Tibial nerve (tissue), 4 donors: ENCODE measurements at regions not wholly inside any gene's neighbourhood (a gene's known extent, or its start where the extent isn't known, plus 50 kb on each side); places are given as distances from the start of the nearest gene placed in this dataset.

Source experiments
- EP300 ChIP-seq, 2 donors: sonication (generic); formaldehyde crosslinking; IDR thresholded peaks; one replicate each; pipeline ENCODE4 v1.6.1; 2017; ENCODE audit warnings: antibody characterized with exemption in 2 of 2, mild to moderate bottlenecking in 1 of 2
- TF ChIP-seq, protein P1 (sequence below), 5 experiments: fragments of 200-600 bp in 3 of 5; fragments of 450-650 bp in 2 of 5; sonication (generic) in 3 of 5; IDR thresholded peaks; one replicate each; pipeline ENCODE4 v1.5.1; 2016 to 2019; ENCODE audit warnings: antibody characterized with exemption in 5 of 5, mild to moderate bottlenecking in 3 of 5, moderate library complexity in 2 of 5

DNA sequence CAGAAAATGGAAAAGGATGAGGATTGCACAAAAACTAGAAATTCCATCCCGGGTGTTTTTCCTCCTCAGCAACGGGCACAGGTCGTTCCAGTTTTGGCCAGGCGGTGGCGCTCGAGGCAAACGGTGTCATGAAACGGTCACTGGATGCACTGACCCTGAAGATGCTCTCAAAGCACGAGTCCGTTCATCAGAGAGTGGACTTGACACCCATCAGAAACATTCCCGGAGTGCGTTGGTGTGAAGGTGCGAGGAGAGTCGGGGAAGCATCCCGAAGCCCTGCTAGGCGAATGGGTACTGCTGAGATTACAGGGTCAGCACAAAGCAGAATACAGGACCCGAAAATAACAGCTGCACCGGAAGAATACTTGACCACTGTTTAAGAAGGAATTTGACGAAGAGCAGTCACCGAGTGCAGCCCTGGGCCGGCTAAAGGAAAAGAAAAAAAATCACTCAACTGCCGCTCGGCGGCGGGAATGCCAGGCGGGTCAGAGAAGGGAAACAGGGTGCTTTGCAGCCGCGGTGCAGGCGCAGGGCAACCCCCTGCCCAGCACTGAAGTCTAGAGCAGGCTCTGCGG is 71.7 kb upstream of the ETS2 start:
- TF ChIP-seq, protein P1, sequence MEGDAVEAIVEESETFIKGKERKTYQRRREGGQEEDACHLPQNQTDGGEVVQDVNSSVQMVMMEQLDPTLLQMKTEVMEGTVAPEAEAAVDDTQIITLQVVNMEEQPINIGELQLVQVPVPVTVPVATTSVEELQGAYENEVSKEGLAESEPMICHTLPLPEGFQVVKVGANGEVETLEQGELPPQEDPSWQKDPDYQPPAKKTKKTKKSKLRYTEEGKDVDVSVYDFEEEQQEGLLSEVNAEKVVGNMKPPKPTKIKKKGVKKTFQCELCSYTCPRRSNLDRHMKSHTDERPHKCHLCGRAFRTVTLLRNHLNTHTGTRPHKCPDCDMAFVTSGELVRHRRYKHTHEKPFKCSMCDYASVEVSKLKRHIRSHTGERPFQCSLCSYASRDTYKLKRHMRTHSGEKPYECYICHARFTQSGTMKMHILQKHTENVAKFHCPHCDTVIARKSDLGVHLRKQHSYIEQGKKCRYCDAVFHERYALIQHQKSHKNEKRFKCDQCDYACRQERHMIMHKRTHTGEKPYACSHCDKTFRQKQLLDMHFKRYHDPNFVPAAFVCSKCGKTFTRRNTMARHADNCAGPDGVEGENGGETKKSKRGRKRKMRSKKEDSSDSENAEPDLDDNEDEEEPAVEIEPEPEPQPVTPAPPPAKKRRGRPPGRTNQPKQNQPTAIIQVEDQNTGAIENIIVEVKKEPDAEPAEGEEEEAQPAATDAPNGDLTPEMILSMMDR (IDR thresholded peaks at IDR 0.05), result peak; percentile 90 to 92 (median 91)
- peak in 1 of 2 donors; percentile 59 for TF ChIP-seq EP300 (IDR thresholded peaks at IDR 0.05)
